ENCODE measurements at regions not wholly inside any gene's neighbourhood (a gene's known extent, or its start where the extent isn't known, plus 50 kb on each side); places are given as distances from the start of the nearest gene placed in this dataset.
A peak's percentile ranks its signal among the peaks of the same experiment; 100 is the strongest.
"Not testable (repeated sequence)": the region's sequence is repeated elsewhere in the genome, so short reads cannot be mapped to it uniquely, and the experiment has no call there.

GRCh38 chr9:13817754-13818278, 496.1 kb downstream of the NFIB start:
- DNase-seq (ENCODE audit: low read depth, low spot score) = peak; percentile 33

DNA sequence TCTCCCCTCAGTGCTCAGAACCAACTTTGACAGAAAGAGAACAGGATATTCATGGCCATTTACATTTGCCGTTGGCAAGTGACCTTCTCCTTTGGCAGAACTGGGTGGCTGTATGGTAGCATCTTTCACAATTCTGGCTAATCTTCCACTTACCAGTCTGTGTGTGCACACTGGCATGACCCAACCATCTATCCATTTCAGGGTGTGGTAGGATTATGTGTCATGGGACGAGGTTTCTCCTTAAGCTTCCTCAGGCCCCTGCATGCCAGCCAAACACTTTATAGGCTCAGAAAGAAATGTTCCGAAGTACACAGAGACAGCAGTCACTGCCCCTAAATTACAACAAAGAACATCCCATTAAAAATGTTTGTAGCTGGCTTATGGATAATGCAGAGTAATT, 497.1 kb downstream of the NFIB start:
- DNase-seq (ENCODE audit: low read depth, low spot score) = no peak

DNA sequence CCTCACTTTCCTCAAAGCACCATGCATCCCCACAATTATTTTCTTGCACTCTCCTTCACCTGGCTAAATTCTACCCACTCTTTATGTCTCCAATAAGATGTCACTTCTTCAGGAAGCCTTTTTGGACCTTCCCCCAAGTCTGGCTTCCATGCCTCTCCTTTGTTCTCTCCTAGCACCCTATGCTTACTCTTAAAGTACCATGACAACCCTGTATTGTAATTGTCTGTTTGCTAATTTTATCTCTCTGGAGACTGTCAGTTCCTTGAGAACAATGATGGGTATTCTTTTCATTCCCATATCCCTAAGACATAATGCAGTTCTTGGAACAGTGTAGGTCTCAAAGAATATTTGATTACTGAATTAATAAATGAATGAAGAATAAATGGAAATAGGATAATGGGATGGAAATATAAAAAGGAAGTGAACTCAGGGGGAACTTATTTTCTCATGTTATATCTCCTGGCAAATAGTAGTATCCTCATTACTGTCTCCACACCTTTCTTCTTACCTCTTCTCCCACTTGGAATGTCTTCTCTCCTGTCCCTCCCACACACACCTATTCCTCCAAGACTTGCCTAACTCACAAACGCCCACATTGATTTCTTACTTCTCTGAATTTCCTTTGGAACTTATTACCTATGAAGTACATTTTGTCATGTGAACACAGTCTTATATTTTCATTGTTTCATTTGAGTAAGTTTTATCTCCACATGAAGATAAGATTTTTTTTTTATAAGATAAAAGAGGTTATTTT, 499.1 kb downstream of the NFIB start:
- no peak for DNase-seq (ENCODE audit: low read depth, low spot score)

DNA sequence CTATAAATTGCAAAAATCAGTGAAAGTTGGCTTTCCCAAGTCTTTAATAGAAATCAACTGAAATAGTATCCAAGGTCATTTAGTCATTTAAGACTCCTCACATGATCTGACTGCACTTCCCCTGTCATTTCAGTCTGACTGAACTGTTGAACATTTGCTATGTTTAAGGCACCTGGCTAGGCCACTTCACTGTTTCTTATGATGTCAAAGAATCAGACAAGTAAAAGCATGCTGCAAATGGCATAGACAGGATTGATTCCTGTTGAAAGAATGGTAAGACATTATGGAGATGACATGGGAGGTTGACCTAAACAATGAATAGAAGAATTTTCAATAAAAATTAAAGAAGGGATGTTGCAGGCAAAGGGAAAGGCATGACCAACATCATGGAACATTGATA, 502.1 kb downstream of the NFIB start:
- DNase-seq (ENCODE audit: low read depth, low spot score) = no peak

GRCh38 chr9:13810510-13810909, 503.4 kb downstream of the NFIB start:
- peak; percentile 89 for DNase-seq (ENCODE audit: low read depth, low spot score)

- DNase-seq (ENCODE audit: low read depth, low spot score) = no peak
Measured at GRCh38 chr9:13809401-13809800, 504.5 kb downstream of the NFIB start.

DNA sequence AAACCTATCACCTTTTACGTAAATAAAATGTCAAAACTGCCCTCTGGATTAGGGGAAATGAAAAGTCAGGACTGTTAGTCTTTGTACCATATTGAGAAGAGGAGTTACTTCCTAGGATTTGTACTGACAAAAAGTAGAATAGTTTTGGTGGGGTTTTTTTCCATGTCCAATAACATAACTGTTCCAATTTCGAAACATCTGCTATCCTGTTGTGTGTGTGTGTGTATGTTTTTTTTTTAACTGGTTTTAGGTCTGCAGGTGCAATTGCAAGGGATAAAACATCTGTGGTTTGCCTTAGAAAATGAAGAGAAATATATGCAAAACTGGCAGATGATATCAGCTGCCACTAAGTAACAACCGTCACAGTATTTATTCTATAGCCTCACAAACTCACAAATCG, 506.8 kb downstream of the NFIB start:
- DNase-seq (ENCODE audit: low read depth, low spot score) = no peak

DNA sequence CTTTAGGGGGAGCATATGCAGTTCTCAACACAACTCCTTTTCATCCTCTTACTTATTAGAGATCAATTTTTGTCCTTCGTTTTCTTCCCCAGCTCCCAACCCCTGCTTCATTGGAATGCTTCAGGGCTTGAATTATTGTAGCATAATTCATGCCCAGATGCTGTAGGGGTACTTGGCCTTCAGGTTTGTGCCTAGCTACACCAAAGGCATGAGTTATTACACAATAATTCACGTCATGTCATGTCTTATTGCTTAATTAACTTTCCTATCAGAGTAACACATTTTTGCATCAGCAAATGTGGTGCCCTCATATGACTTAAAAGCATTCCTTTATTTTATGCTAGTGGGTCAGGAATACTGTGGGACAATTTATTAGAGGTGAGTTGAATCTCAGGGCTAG, 507.2 kb downstream of the NFIB start:
- no peak for DNase-seq (ENCODE audit: low read depth, low spot score)

GRCh38 chr9:13805546-13805945, 508.4 kb downstream of the NFIB start:
- DNase-seq (ENCODE audit: low read depth, low spot score) = no peak

DNA sequence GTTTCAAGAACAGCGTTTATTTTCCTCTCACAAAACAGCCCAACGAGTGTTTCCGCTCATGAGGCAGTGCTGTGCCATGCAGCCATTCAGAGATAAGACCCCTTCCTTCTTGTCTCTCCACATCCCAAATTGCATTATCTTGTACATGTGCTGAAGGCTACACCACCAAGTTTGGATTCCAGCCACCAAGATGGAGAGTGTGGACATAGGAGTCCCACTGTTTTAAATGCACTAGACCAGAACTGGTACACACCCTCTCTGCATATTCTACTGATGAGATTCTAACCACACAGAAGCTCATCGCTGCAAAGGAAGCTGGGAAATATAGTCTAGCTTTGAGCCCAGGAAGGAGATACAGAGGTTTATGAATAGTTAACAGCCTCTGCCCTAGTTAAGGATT, 509.4 kb downstream of the NFIB start:
- DNase-seq (ENCODE audit: low read depth, low spot score) = peak; percentile 26

DNA sequence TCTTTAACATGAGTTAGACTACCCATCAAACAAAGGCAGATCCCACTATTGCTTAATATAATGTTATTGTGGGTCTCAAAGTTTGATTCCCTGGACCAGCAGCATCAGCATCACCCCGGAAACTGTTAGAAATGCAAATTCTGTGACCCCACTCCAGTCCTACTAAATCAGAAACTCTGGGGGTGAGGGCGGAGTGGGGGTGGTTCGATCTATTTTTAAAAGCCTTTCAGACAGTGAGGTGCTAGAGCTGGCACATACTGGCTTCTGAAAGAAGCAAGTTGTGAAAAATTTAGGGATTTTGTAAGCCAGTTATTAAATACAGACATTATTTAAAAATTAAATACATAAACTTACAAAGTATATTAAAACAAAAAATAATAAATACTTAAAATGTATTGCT, 513.2 kb downstream of the NFIB start:
- DNase-seq (ENCODE audit: low read depth, low spot score) = no peak

DNA sequence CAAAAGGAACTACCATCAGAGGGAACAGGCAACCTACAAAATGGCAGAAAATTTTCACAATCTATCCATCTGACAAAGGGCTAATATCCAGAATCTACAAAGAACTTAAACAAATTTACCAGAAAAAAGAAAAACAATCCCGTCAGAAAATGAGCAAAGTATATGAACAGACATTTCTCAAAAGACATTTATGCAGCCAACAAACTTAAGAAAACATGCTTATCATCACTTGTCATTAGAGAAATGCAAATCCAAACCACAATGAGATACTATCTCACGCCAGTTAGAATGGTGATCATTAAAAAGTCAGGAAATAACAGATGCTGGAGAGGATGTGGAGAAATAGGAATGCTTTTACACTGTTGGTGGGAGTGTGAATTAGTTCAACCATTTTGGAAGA, 516.2 kb downstream of the NFIB start:
- DNase-seq (ENCODE audit: low read depth, low spot score) = not testable (repeated sequence)

DNA sequence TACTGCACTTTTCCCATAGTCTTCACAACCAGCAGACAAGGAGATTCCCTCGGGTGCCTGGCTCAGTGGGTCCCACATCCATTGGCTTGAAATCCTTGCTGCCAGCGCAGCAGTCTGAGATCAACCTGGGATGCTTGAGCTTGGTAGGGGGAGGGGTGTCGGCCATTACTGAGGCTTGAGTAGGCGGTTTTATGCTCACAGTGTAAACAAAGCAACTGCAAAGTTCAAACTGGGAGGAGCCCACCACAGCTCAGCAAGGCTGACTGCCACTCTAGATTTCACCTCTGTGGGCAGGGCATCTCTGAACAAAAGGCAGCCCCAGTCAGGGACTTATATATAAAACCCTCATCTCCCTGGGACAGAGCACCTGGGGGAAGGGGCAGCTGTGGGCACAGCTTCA, 512.3 kb upstream of the MPDZ start:
- no peak for DNase-seq (ENCODE audit: low read depth, low spot score)

DNA sequence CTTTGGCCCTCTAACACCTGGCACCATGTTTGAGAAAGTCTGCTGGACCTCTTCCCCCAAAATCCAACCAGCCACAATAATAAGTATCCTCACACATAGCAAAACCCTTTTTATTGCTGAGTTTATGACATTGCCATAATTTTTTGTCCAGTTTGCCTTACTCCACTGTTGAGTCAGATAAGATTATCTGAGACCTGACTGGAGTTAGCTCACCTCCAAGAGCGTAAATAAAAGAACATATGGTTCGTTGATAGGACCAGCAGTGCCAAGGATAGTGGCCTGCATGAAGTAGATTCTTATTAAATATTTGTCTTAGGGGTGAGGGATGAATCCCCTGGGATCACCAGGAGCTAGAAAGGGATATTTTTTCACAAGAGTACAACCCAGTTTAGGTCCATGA, 510.6 kb upstream of the MPDZ start:
- no peak for DNase-seq (ENCODE audit: low read depth, low spot score)

DNA sequence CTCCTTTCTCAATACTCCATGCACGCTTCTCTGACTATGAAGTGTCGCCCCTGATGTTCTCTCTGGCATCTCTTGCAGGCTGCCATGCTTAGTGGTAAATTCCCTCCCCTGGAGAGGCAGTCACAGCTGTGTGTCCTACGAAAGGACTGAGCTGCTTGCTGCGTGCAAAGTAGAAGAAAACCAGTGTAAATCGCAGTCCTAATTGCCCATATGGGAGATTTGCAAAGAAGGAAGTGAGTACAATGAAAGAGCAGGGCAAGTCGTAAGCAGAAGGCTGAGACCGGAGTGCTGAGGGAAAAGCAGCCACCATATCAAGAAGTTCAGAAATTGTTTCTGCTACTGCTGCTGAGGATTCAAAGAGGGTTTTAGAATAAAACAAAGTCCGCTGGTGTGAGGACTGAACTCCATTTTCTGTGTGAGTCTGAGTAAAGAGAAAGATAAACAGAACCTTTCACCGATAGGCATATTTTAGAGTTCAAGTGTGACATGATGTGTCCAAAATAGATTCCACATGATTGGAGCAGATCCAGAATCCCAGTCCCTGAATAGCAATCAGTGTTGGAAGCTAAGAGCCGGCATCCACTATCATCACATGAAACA, 507.8 kb upstream of the MPDZ start:
- DNase-seq (ENCODE audit: low read depth, low spot score) = peak; percentile 27

- DNase-seq (ENCODE audit: low read depth, low spot score) = no peak
Measured at GRCh38 chr9:13786711-13787110, 507.2 kb upstream of the MPDZ start.

DNA sequence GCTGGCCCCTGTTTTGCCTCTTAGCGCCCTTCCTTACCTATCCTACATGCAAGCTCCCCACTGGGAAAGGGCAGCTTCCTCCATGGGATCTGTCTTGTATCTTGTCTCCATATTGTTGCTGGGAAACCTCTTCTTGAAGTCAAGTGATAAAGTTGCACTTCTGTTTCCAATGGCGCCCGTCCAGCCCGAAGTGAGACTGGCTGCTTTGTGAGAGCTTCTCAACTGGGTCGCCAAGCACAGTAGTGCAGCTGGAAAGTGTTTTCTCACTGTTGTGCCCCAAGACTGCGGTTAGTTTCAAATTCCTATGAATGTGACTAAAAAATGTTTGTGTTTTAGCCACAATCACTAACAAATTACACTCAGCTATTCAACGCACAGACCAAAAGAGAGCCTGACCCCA, 506.6 kb upstream of the MPDZ start:
- peak; percentile 78 for DNase-seq (ENCODE audit: low read depth, low spot score)

DNA sequence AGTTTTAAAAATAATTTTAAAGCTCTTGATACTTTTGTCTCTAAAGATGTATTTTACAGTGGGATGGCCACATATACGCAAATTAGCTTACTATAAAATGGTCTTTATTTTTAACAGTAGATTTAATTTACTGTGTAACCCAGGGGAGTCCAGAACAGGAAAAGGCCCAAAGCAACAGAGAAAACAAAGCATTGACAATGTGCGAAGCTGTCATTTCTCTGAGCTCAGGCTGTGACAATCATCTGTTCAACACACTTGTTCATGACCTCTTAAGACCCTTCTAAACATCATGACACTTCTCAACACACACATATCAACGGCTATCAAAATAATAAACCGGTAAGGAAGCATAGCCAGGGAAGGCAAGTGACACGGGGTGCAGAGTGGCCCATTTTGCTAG, 499.6 kb upstream of the MPDZ start:
- DNase-seq (ENCODE audit: low read depth, low spot score) = no peak

DNA sequence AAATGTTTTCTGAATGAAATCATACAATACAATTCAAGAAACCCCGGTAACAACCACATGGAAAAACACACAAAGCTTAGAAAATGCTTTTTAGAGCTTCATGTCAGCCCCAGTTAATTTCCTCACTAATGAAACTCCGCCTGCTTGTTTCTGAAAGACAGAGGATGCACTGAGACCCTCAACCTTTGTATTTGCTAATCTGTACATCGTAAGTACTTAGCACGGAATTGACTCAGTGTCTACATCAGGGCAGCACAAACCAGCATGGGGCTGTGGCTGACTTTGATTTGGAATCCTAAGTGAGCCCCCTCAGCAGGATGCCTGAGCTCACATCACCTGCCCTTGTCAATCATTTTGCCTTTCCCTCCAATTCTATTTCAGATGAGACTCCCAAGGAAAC, 499.1 kb upstream of the MPDZ start:
- peak; percentile 43 for DNase-seq (ENCODE audit: low read depth, low spot score)

DNA sequence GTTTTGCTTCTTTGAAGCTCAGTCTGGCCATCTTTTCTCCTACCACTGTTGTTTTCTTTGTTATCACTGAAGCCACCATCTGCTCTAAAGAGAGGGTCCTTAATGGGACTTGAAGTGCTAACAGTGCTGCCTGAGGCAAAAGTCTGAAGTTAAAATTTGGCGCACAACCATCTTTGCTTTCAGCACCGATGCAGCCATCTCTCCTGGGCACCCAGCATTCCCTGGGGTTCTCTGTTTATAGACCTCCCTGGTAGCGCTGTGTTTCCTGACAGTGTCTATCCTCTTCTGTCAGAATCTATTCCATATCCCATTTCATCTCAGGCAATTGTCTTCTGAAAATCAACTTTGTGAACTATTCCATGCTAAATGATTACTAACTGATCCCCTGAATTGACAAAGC, 491.5 kb upstream of the MPDZ start:
- no peak for DNase-seq (ENCODE audit: low read depth, low spot score)

- no peak for DNase-seq (ENCODE audit: low read depth, low spot score)
Measured at GRCh38 chr9:13769641-13770040, 490.1 kb upstream of the MPDZ start.

DNA sequence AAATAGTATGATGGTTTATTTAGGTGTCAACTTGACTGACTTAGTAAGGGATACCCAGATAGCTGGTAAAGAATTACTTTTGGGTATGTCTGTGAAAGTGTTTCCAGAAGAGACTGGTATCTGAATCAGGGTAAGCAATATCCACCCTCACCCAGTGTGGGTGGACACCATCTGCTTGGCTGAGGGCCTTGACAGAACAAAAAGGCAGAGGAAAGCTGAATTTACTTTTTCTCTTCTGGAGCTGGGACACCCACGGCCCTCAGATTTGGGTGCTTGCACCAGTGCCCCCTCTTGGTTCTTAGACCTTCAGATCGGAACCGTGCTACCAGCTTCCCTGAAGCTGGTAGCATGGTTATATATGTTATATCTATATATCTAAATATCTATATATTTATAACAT, 489.5 kb upstream of the MPDZ start:
- DNase-seq (ENCODE audit: low read depth, low spot score) = no peak

- DNase-seq (ENCODE audit: low read depth, low spot score) = no peak
Measured at GRCh38 chr9:13762209-13762608, 482.7 kb upstream of the MPDZ start.
